IMR-90 (cell line): ENCODE measurements at regions not wholly inside any gene's neighbourhood (a gene's known extent, or its start where the extent isn't known, plus 50 kb on each side); places are given as distances from the start of the nearest gene placed in this dataset.
"Not testable (repeated sequence)": the region's sequence is repeated elsewhere in the genome, so short reads cannot be mapped to it uniquely, and the experiment has no call there.

Source experiments
- BHLHE40 ChIP-seq: fragments of 150-350 bp; IDR thresholded peaks from 2 replicates; pipeline ENCODE4 v1.6.1; 2016; ENCODE audit warnings: mild to moderate bottlenecking, low read depth, low read length
- CTCF ChIP-seq: conservative IDR thresholded peaks from 2 replicates; pipeline ENCODE4 v1.5.1; 2012; ENCODE audit warnings: mild to moderate bottlenecking, low read depth, low read length, improper control_type of control experiment
- ELK1 ChIP-seq: fragments of 150-350 bp; IDR thresholded peaks from 2 replicates; pipeline ENCODE4 v1.6.1; 2016; ENCODE audit warnings: low read depth, mild to moderate bottlenecking, low read length, moderate library complexity, borderline replicate concordance
- MAFK ChIP-seq: IDR thresholded peaks from 2 replicates; pipeline ENCODE4 v1.6.1; 2012; ENCODE audit warnings: low read depth, low read length, improper control_type of control experiment
- MXI1 ChIP-seq: IDR thresholded peaks from 2 replicates; pipeline ENCODE4 v1.6.1; 2012; ENCODE audit warnings: low read depth, mild to moderate bottlenecking, low read length, moderate library complexity, borderline replicate concordance
- NFE2L2 ChIP-seq: fragments of 150-350 bp; IDR thresholded peaks from 2 replicates; pipeline ENCODE4 v1.6.1; 2016; ENCODE audit warnings: low read depth, mild to moderate bottlenecking, low read length
- POLR2A ChIP-seq: IDR thresholded peaks from 2 replicates; pipeline ENCODE4 v1.6.1; 2012; ENCODE audit warnings: mild to moderate bottlenecking, low read depth, low read length
- RAD21 ChIP-seq: IDR thresholded peaks from 2 replicates; pipeline ENCODE4 v1.6.1; 2012; ENCODE audit warnings: low read length, improper control_type of control experiment
- RCOR1 ChIP-seq: IDR thresholded peaks from 2 replicates; pipeline ENCODE4 v1.6.1; 2012; ENCODE audit warnings: mild to moderate bottlenecking, low read length, improper control_type of control experiment; ENCODE audit not compliant: insufficient replicate concordance
- RFX5 ChIP-seq: IDR thresholded peaks from 2 replicates; pipeline ENCODE4 v1.8.0; 2012; ENCODE audit warnings: low read depth, mild to moderate bottlenecking, low read length, moderate library complexity
- SMC3 ChIP-seq: fragments of 150-350 bp; IDR thresholded peaks from 2 replicates; pipeline ENCODE4 v1.6.1; 2016; ENCODE audit warnings: low read depth, mild to moderate bottlenecking, antibody characterized with exemption, low read length, moderate library complexity

- TF ChIP-seq RFX5, NFE2L2, CTCF, POLR2A, SMC3, RCOR1, RAD21, ELK1, BHLHE40, MXI1, MAFK: not testable (repeated sequence)
These were observed 904.2 kb downstream of the NCAM2 start for GRCh38 chr21:21902416-21902815.
